HG02759 (cell line): ENCODE measurements at regions not wholly inside any gene's neighbourhood (a gene's known extent, or its start where the extent isn't known, plus 50 kb on each side); places are given as distances from the start of the nearest gene placed in this dataset.

Source experiments
- ATAC-seq: cut with Tn5 transposase; IDR thresholded peaks from one replicate; pipeline ENCODE4 v1.9.1; 2021; ENCODE audit warnings: mild to moderate bottlenecking, moderate library complexity; ENCODE audit not compliant: unreplicated experiment

GRCh38 chr5:153432583-153432982, 57.9 kb upstream of the GRIA1 start:
- no peak for ATAC-seq

DNA sequence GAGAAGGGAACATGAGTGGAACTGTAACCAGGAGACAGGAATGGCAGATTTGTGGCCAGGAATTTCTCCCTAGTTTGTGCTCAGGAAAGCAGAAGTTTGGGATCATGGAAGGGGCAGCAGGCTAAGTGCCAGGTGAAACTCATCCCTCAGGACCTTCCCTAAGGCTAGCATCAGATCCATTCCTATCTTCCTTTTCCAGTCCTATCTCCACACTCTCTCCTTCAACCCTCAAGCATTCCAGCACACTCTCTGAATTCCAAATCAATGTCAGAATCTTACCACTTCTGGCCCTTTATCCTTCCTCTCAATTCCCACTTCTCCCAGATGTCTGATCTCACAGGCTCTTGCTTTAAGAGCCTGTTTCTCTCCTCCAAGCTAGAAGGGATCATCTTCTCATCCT, 53.2 kb upstream of the GRIA1 start:
- no peak for ATAC-seq

- no peak for ATAC-seq
Measured at GRCh38 chr5:153439130-153439529, 51.3 kb upstream of the GRIA1 start.
